ENCODE measurements at regions not wholly inside any gene's neighbourhood (a gene's known extent, or its start where the extent isn't known, plus 50 kb on each side); places are given as distances from the start of the nearest gene placed in this dataset.

GRCh38 chr5:158155811-158156505 is 297.0 kb upstream of the CLINT1 start:
- in situ Hi-C loops (cut with HindIII; ENCODE audit: low pct_unique_long_range_greater_than_20kb, low sequenced_read_pairs), result no loop called here
- no peak for DNase-seq (ENCODE audit: low read depth)

GRCh38 chr5:158155067-158155466 is 296.1 kb upstream of the CLINT1 start:
- in situ Hi-C loops (cut with HindIII; ENCODE audit: low pct_unique_long_range_greater_than_20kb, low sequenced_read_pairs), result no loop called here
- DNase-seq (ENCODE audit: low read depth), result no peak

GRCh38 chr5:158154226-158155005 is 295.5 kb upstream of the CLINT1 start:
- DNase-seq (ENCODE audit: low read depth), result peak; percentile 13
- in situ Hi-C loops (cut with HindIII; ENCODE audit: low pct_unique_long_range_greater_than_20kb, low sequenced_read_pairs), result no loop called here

GRCh38 chr5:158153508-158153907 is 294.6 kb upstream of the CLINT1 start:
- in situ Hi-C loops (cut with HindIII; ENCODE audit: low pct_unique_long_range_greater_than_20kb, low sequenced_read_pairs), result no loop called here

GRCh38 chr5:158152136-158152535 is 293.2 kb upstream of the CLINT1 start:
- in situ Hi-C loops (cut with HindIII; ENCODE audit: low pct_unique_long_range_greater_than_20kb, low sequenced_read_pairs), result no loop called here
- no peak for DNase-seq (ENCODE audit: low read depth)

More at GRCh38 chr5:158153508-158153907, 294.6 kb upstream of the CLINT1 start:
- no peak for DNase-seq (ENCODE audit: low read depth)

GRCh38 chr5:158147227-158147626 is 288.3 kb upstream of the CLINT1 start:
- DNase-seq (ENCODE audit: low read depth), result no peak
- in situ Hi-C loops (cut with HindIII; ENCODE audit: low pct_unique_long_range_greater_than_20kb, low sequenced_read_pairs), result no loop called here

- in situ Hi-C loops (cut with HindIII; ENCODE audit: low pct_unique_long_range_greater_than_20kb, low sequenced_read_pairs), result no loop called here
These were observed 286.9 kb upstream of the CLINT1 start for GRCh38 chr5:158145827-158146226.

GRCh38 chr5:158143081-158143480 is 284.1 kb upstream of the CLINT1 start:
- no peak for DNase-seq (ENCODE audit: low read depth)
- in situ Hi-C loops (cut with HindIII; ENCODE audit: low pct_unique_long_range_greater_than_20kb, low sequenced_read_pairs), result no loop called here

More at GRCh38 chr5:158145827-158146226, 286.9 kb upstream of the CLINT1 start:
- DNase-seq (ENCODE audit: low read depth), result no peak

- in situ Hi-C loops (cut with HindIII; ENCODE audit: low pct_unique_long_range_greater_than_20kb, low sequenced_read_pairs), result no loop called here
- DNase-seq (ENCODE audit: low read depth), result no peak
These were observed 283.2 kb upstream of the CLINT1 start for GRCh38 chr5:158142156-158142555.

- in situ Hi-C loops (cut with HindIII; ENCODE audit: low pct_unique_long_range_greater_than_20kb, low sequenced_read_pairs), result no loop called here
- DNase-seq (ENCODE audit: low read depth), result no peak
These were observed 281.3 kb upstream of the CLINT1 start for GRCh38 chr5:158140120-158140731.

GRCh38 chr5:158139161-158139560 is 280.2 kb upstream of the CLINT1 start:
- in situ Hi-C loops (cut with HindIII; ENCODE audit: low pct_unique_long_range_greater_than_20kb, low sequenced_read_pairs), result no loop called here
- DNase-seq (ENCODE audit: low read depth), result no peak

GRCh38 chr5:158135682-158136179 is 276.8 kb upstream of the CLINT1 start:
- in situ Hi-C loops (cut with HindIII; ENCODE audit: low pct_unique_long_range_greater_than_20kb, low sequenced_read_pairs), result no loop called here
- DNase-seq (ENCODE audit: low read depth), result no peak

GRCh38 chr5:158133369-158133768 is 274.4 kb upstream of the CLINT1 start:
- no peak for DNase-seq (ENCODE audit: low read depth)
- in situ Hi-C loops (cut with HindIII; ENCODE audit: low pct_unique_long_range_greater_than_20kb, low sequenced_read_pairs), result no loop called here

GRCh38 chr5:158127536-158127935 is 268.6 kb upstream of the CLINT1 start:
- in situ Hi-C loops (cut with HindIII; ENCODE audit: low pct_unique_long_range_greater_than_20kb, low sequenced_read_pairs), result no loop called here
- no peak for DNase-seq (ENCODE audit: low read depth)

GRCh38 chr5:158126442-158127405 is 267.8 kb upstream of the CLINT1 start:
- no peak for DNase-seq (ENCODE audit: low read depth)
- in situ Hi-C loops (cut with HindIII; ENCODE audit: low pct_unique_long_range_greater_than_20kb, low sequenced_read_pairs), result no loop called here

- in situ Hi-C loops (cut with HindIII; ENCODE audit: low pct_unique_long_range_greater_than_20kb, low sequenced_read_pairs), result no loop called here
- no peak for DNase-seq (ENCODE audit: low read depth)
These were observed 265.8 kb upstream of the CLINT1 start for GRCh38 chr5:158124606-158125316.

GRCh38 chr5:158123595-158123994 is 264.6 kb upstream of the CLINT1 start:
- DNase-seq (ENCODE audit: low read depth), result no peak
- in situ Hi-C loops (cut with HindIII; ENCODE audit: low pct_unique_long_range_greater_than_20kb, low sequenced_read_pairs), result no loop called here
